MM.1S (cell line): ENCODE measurements at regions not wholly inside any gene's neighbourhood (a gene's known extent, or its start where the extent isn't known, plus 50 kb on each side); places are given as distances from the start of the nearest gene placed in this dataset.

ENCODE experiments used
- CTCF ChIP-seq: fragments of 300-600 bp; sonication (generic); IDR thresholded peaks from 2 replicates; pipeline ENCODE4 v1.5.1; 2016; ENCODE audit warnings: antibody characterized with exemption, low read length, mixed read lengths
- EZH2 ChIP-seq: fragments of 300-600 bp; sonication (generic); optimal IDR thresholded peaks from 2 replicates; pipeline ENCODE3; 2017; ENCODE audit warnings: low read depth, mild to moderate bottlenecking, antibody characterized with exemption, low read length, mixed read lengths

DNA sequence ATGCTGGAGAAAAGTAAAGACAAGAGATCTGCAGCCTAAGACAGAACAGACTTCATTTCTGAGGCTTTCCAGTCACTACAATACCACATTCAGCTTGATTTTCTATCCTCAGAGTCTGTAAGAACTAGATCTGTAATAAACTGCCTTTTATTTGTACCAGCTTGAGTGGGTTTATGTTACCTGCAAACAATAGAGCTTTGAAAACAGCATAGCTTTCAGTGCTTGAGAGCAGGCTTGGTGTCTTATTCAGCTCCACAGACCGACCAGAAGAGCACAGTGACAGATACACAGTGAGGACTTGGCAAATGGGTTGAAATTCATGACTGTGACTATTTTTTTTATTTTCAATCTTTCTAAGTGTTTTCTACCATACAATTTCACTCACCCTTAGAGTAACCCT is 207.8 kb upstream of the OTX2 start:
- no peak for TF ChIP-seq EZH2
- no peak for TF ChIP-seq CTCF
